ENCODE measurements at regions not wholly inside any gene's neighbourhood (a gene's known extent, or its start where the extent isn't known, plus 50 kb on each side); places are given as distances from the start of the nearest gene placed in this dataset.

GRCh38 chr3:163266731-163267130 lies 1770.1 kb downstream of the OTOL1 start:
- TF ChIP-seq CTCF (IDR thresholded peaks at IDR 0.05) (no peak), EZH2 (IDR thresholded peaks at IDR 0.05; ENCODE audit: borderline replicate concordance, insufficient read depth, low read depth, low read length, poor library complexity, severe bottlenecking) (no peak)

All from B cell (primary cell).